Activated CD4-positive, alpha-beta T cell treated with anti-CD3 and anti-CD28 coated beads, Interleukin-2, amount 10 ng/mL, durations not matched to agents 24 days and 14 days (primary cell): ENCODE measurements at regions not wholly inside any gene's neighbourhood (a gene's known extent, or its start where the extent isn't known, plus 50 kb on each side); places are given as distances from the start of the nearest gene placed in this dataset.

ENCODE experiments used
- DNase-seq: peaks from one replicate; pipeline ENCODE4 v3.0.0; 2022
- H3K27ac Mint-ChIP-seq: one replicate; pipeline ENCODE4 v1.8.0; 2022; ENCODE audit warnings: mild to moderate bottlenecking, mixed read lengths
- H3K27me3 Mint-ChIP-seq: one replicate; pipeline ENCODE4 v1.8.0; 2022; ENCODE audit warnings: mixed read lengths
- H3K36me3 Mint-ChIP-seq: one replicate; pipeline ENCODE4 v1.8.0; 2022; ENCODE audit warnings: low read depth, mild to moderate bottlenecking, mixed read lengths
- H3K4me1 Mint-ChIP-seq: one replicate; pipeline ENCODE4 v1.8.0; 2021; ENCODE audit warnings: mixed read lengths
- H3K4me3 Mint-ChIP-seq: one replicate; pipeline ENCODE4 v1.8.0; 2022; ENCODE audit warnings: mild to moderate bottlenecking, moderate library complexity, mixed read lengths
- H3K9me3 Mint-ChIP-seq: one replicate; pipeline ENCODE4 v1.8.0; 2021; ENCODE audit warnings: mixed read lengths
- intact Hi-C: fragments of 100-400 bp; cut with micrococcal nuclease; formaldehyde crosslinking; loops from one replicate; pipeline ENCODE4 v1.15.1; 2023

GRCh38 chrX:40424259-40424658 lies 156.5 kb upstream of the ATP6AP2 start:
- Mint-ChIP-seq H3K4me1 (peaks cover 7% of the 10 kb centered on the region), H3K27me3 (no peaks in the 10 kb centered on the region), H3K36me3 (no peaks in the 10 kb centered on the region), H3K27ac (no peak overlapping the region), H3K9me3 (peaks cover 3% of the 10 kb centered on the region), H3K4me3 (no peak overlapping the region)
- DNase-seq: no peak
- intact Hi-C loops: no loop called here

DNA sequence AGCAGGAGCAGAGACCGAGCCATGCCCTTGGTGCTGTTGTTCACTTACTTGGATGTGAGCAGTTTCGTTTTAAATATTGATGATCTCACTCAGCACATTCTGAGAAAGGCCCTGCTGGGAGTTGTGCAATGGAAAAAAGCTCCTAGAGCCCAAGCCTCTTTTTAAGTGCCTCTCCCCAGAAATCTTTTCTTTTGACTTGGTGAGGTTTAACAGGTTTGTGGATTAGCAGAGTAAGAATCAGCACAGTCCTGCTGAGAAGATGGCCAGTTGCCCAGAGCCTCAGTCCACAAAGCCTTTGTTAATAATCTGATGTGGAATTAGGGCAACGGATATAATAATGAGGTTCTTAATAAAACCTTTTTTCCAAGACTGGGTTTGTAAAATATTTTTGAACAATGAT lies 157.5 kb upstream of the ATP6AP2 start:
- Mint-ChIP-seq H3K4me3 (no peak overlapping the region), H3K9me3 (peaks cover 3% of the 10 kb centered on the region), H3K4me1 (peaks cover 12% of the 10 kb centered on the region), H3K27me3 (no peaks in the 10 kb centered on the region), H3K27ac (no peak overlapping the region), H3K36me3 (no peaks in the 10 kb centered on the region)
- no peak for DNase-seq
- intact Hi-C loops: no loop called here

DNA sequence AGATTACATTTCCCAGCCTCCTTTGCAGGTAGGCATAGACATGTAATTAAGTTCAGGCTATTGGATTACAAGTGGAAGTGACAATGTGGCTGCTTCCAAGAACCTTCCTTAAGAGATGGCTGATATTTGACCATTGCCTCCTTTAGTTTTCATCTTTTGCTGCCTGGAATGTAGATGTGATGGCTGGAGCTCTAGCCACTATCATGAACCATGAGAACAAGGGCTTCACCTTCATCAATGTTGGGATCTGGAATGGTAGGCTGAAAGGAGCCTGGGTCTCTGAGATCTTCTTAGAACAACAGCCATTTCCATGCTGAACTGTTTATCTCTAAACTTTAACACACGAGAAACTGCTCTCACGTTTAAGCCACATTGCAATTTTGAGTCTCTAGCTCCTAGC lies 158.7 kb upstream of the ATP6AP2 start:
- H3K9me3 Mint-ChIP-seq: peaks cover 3% of the 10 kb centered on the region
- no peaks in the 10 kb centered on the region for H3K27me3 Mint-ChIP-seq
- peaks cover 13% of the 10 kb centered on the region for H3K4me1 Mint-ChIP-seq
- H3K27ac Mint-ChIP-seq: no peak overlapping the region
- no peak for DNase-seq
- H3K36me3 Mint-ChIP-seq: no peaks in the 10 kb centered on the region
- intact Hi-C loops: no loop called here
- no peak overlapping the region for H3K4me3 Mint-ChIP-seq

GRCh38 chrX:40420899-40421729 lies 159.7 kb upstream of the ATP6AP2 start:
- no peak for DNase-seq

DNA sequence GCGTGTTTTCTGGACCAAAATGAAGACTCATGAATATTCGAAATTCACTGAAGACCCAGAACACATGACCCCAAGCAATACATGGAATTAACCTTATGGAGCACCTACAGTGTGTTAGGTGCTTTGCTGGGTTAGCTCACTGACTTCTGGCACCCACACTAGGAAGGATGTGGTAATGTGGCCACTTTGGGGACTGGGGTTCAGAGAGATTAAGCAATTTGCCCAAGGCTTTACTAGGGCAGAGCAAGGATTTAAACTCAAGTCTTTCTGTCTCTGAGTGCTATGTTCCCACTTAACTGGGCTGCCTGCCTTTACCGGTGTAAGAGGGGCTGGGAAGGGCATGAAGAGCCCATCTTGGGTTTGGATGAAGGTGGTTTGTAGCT lies 162.0 kb upstream of the ATP6AP2 start:
- Mint-ChIP-seq H3K9me3 (no peaks in the 10 kb centered on the region), H3K27me3 (no peaks in the 10 kb centered on the region), H3K36me3 (no peaks in the 10 kb centered on the region), H3K4me3 (no peak overlapping the region), H3K27ac (no peak overlapping the region), H3K4me1 (peaks cover 13% of the 10 kb centered on the region)
- intact Hi-C loops: no loop called here
- DNase-seq: peak; percentile 74

More at GRCh38 chrX:40420899-40421729, 159.7 kb upstream of the ATP6AP2 start:
- H3K27ac Mint-ChIP-seq: no peak overlapping the region
- peaks cover 13% of the 10 kb centered on the region for H3K4me1 Mint-ChIP-seq
- H3K4me3 Mint-ChIP-seq: no peak overlapping the region
- H3K36me3 Mint-ChIP-seq: no peaks in the 10 kb centered on the region
- H3K9me3 Mint-ChIP-seq: peaks cover 3% of the 10 kb centered on the region
- no peaks in the 10 kb centered on the region for H3K27me3 Mint-ChIP-seq
- intact Hi-C loops: no loop called here

DNA sequence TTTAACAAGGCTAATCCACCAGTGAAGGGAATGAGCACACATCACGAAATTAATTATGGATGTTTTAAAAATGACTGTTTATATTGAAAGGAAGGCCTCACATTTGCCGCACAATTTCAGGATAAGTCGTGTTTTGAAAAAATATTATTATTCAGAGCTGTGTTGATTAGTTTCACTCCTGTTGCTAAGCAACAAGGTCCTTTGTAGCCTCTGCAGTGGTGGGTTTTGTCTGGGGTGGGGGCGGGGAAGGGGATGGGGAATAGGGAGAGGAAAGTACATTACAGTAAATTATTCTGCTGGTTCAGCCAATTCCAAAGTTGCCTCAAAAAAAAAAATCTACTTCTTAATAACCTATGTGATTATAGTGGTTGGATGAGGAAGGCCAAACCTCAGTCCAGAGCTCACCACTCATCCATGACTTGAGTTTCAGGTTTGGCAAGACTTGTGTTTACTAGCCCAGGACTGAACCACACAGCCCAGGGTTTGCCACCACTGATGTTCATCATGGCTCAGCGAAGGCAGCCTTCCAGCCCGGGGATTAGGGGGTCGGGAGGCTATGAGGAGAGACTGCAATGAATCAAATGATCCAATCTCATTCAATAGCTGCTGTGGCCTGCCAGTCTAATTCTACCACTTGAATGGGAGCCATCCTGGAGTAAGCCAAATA lies 162.5 kb upstream of the ATP6AP2 start:
- intact Hi-C loops: no loop called here
- Mint-ChIP-seq H3K27ac (no peak overlapping the region), H3K27me3 (no peaks in the 10 kb centered on the region), H3K36me3 (no peaks in the 10 kb centered on the region), H3K4me3 (no peak overlapping the region), H3K9me3 (no peaks in the 10 kb centered on the region), H3K4me1 (peaks cover 13% of the 10 kb centered on the region)
- peak; percentile 51 for DNase-seq

DNA sequence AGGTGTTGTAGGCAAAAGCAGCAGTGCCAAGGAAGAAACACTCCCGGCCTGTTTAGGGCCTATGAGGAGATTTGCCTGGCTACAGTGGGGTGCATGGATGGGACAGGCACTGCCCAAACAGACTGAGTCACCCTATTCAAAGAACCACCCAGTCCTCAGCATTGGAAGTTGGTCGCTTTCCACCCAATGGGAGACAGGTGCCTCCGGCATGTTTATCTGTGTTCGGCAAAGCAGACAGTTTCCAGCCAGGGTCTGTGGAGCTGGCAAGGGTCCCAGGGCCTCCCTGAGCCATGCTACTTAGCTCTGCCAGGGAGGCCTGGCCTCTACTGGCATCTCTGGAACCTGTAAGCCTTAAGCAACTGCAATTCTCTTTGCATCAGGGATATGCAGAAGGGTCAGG lies 165.1 kb upstream of the ATP6AP2 start:
- Mint-ChIP-seq H3K36me3 (no peaks in the 10 kb centered on the region), H3K27ac (no peak overlapping the region), H3K9me3 (no peaks in the 10 kb centered on the region), H3K4me3 (no peak overlapping the region), H3K27me3 (peaks cover 1% of the 10 kb centered on the region), H3K4me1 (peaks cover 6% of the 10 kb centered on the region)
- DNase-seq: no peak
- intact Hi-C loops: no loop called here

GRCh38 chrX:40414335-40414734 lies 166.4 kb upstream of the ATP6AP2 start:
- H3K27ac Mint-ChIP-seq: no peak overlapping the region
- no peaks in the 10 kb centered on the region for H3K9me3 Mint-ChIP-seq
- intact Hi-C loops: no loop called here
- peaks cover 6% of the 10 kb centered on the region for H3K4me1 Mint-ChIP-seq
- peaks cover 1% of the 10 kb centered on the region for H3K27me3 Mint-ChIP-seq
- no peak overlapping the region for H3K4me3 Mint-ChIP-seq
- no peak for DNase-seq
- no peaks in the 10 kb centered on the region for H3K36me3 Mint-ChIP-seq

DNA sequence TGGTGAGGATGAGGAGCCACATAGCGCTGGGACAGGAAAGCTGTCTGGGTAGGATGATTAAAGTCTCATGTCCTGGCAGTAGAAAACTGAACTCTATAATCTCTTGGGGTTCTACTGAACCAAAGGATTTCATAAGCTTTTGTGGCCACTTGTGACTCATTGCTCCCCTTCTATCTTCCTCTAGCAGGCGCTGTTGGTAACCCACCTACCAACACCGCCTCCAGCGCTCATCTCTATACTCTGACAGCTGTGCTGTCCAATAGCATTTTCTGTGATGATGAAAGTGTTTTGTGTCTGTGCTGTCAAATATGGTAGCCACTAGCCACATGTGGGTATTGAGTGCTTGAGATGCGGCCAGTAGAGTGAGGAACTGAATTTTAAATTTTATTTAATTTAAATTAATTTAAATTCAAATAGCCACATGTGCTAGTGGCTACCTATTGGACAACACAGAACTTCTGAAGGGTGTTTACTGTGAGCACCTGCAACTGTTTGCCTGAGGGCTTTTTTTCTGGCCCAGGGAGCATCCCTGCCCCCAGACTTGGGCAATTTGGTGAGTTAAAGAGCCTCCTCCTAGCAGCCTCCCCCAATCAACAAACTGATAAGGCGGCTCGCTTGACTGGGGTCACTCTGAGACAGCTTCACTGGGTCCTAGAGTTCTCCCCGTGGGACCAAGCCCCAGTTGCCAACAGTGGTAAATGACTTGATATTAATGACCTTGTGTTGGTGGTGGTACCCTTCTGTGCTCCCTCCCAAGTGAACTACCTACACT lies 169.2 kb upstream of the ATP6AP2 start:
- H3K27me3 Mint-ChIP-seq: peaks cover 3% of the 10 kb centered on the region
- H3K27ac Mint-ChIP-seq: no peak overlapping the region
- H3K4me1 Mint-ChIP-seq: no peaks in the 10 kb centered on the region
- H3K9me3 Mint-ChIP-seq: no peaks in the 10 kb centered on the region
- no peaks in the 10 kb centered on the region for H3K36me3 Mint-ChIP-seq
- no peak overlapping the region for H3K4me3 Mint-ChIP-seq
- intact Hi-C loops: no loop called here
- DNase-seq: no peak

- Mint-ChIP-seq H3K27me3 (peaks cover 3% of the 10 kb centered on the region), H3K27ac (no peak overlapping the region), H3K4me1 (no peaks in the 10 kb centered on the region), H3K4me3 (no peak overlapping the region), H3K9me3 (no peaks in the 10 kb centered on the region), H3K36me3 (no peaks in the 10 kb centered on the region)
- DNase-seq: no peak
- intact Hi-C loops: no loop called here
Measured at GRCh38 chrX:40410859-40411258, 169.9 kb upstream of the ATP6AP2 start.

GRCh38 chrX:40406330-40406859 lies 174.4 kb upstream of the ATP6AP2 start:
- Mint-ChIP-seq H3K27me3 (peaks cover 2% of the 10 kb centered on the region), H3K4me3 (no peak overlapping the region), H3K36me3 (no peaks in the 10 kb centered on the region), H3K27ac (no peak overlapping the region), H3K9me3 (no peaks in the 10 kb centered on the region), H3K4me1 (no peaks in the 10 kb centered on the region)
- intact Hi-C loops: no loop called here
- no peak for DNase-seq

DNA sequence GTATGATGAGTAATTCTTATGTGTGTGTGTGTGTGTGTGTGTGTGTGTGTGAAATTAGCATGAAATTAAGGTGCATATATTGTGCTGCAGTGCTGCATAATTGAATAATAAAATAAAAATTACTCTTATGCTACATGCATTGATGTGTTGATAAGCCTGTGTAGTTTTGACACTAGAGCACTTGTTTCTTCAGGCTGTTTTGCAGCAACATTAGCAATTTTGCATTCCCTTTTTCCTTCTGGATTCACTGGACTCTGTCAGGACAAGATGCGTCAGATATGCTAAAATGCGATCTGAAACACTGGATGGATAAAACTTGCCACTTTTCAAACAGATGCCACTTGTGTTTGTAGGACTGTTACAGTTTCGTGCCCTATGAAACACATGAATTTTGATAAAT lies 175.4 kb upstream of the ATP6AP2 start:
- DNase-seq: no peak
- Mint-ChIP-seq H3K9me3 (no peaks in the 10 kb centered on the region), H3K4me3 (no peak overlapping the region), H3K27me3 (peaks cover 2% of the 10 kb centered on the region), H3K36me3 (no peaks in the 10 kb centered on the region), H3K4me1 (no peaks in the 10 kb centered on the region), H3K27ac (no peak overlapping the region)
- intact Hi-C loops: no loop called here

GRCh38 chrX:40403757-40404156 lies 177.0 kb upstream of the ATP6AP2 start:
- intact Hi-C loops: no loop called here

More at GRCh38 chrX:40403757-40404156, 177.0 kb upstream of the ATP6AP2 start:
- Mint-ChIP-seq H3K4me1 (no peaks in the 10 kb centered on the region), H3K36me3 (no peaks in the 10 kb centered on the region), H3K9me3 (no peaks in the 10 kb centered on the region), H3K27ac (no peak overlapping the region), H3K4me3 (no peak overlapping the region), H3K27me3 (peaks cover 2% of the 10 kb centered on the region)
- no peak for DNase-seq
